ENCODE measurements at regions not wholly inside any gene's neighbourhood (a gene's known extent, or its start where the extent isn't known, plus 50 kb on each side); places are given as distances from the start of the nearest gene placed in this dataset.

- TF ChIP-seq, protein P1, sequence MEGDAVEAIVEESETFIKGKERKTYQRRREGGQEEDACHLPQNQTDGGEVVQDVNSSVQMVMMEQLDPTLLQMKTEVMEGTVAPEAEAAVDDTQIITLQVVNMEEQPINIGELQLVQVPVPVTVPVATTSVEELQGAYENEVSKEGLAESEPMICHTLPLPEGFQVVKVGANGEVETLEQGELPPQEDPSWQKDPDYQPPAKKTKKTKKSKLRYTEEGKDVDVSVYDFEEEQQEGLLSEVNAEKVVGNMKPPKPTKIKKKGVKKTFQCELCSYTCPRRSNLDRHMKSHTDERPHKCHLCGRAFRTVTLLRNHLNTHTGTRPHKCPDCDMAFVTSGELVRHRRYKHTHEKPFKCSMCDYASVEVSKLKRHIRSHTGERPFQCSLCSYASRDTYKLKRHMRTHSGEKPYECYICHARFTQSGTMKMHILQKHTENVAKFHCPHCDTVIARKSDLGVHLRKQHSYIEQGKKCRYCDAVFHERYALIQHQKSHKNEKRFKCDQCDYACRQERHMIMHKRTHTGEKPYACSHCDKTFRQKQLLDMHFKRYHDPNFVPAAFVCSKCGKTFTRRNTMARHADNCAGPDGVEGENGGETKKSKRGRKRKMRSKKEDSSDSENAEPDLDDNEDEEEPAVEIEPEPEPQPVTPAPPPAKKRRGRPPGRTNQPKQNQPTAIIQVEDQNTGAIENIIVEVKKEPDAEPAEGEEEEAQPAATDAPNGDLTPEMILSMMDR (IDR thresholded peaks at IDR 0.05; ENCODE audit: insufficient read depth, low read depth, low read length): no peak
- TF ChIP-seq EZH2 (IDR thresholded peaks at IDR 0.05; ENCODE audit: insufficient read depth, low read length): no peak
Measured at GRCh38 chr19:30311911-30312310, 60.3 kb upstream of the ZNF536 start.
